Astrocyte of the cerebellum (primary cell): ENCODE measurements at regions not wholly inside any gene's neighbourhood (a gene's known extent, or its start where the extent isn't known, plus 50 kb on each side); places are given as distances from the start of the nearest gene placed in this dataset.

ENCODE experiments used
- DNase-seq: peaks from one replicate; pipeline ENCODE4 v3.0.0-alpha.2; 2011; ENCODE audit warnings: low read depth
- H3K4me3 ChIP-seq: 2 replicates; pipeline ENCODE4 v1.5.1; 2011; ENCODE audit warnings: mild to moderate bottlenecking, low read depth, low read length, moderate library complexity
- CTCF ChIP-seq: IDR thresholded peaks from 2 replicates; pipeline ENCODE4 v1.5.1; 2012; ENCODE audit warnings: low read length, low read depth, moderate library complexity, mild to moderate bottlenecking; ENCODE audit errors: missing control alignments
- in situ Hi-C: cut with HindIII; loops from 2 replicates; pipeline ENCODE4 v1.10.0; 2017; ENCODE audit warnings: low sequenced_read_pairs

- H3K4me3 ChIP-seq, result no peak overlapping the region
- TF ChIP-seq CTCF, result no peak
- no peak for DNase-seq
- in situ Hi-C loops, result no loop called here
Measured at GRCh38 chr5:3925022-3925421, 329.4 kb downstream of the IRX1 start.

GRCh38 chr5:3925935-3926334 is 330.3 kb downstream of the IRX1 start:
- in situ Hi-C loops, result no loop called here
- no peak overlapping the region for H3K4me3 ChIP-seq
- no peak for DNase-seq
- no peak for TF ChIP-seq CTCF

GRCh38 chr5:3929799-3930198 is 334.2 kb downstream of the IRX1 start:
- H3K4me3 ChIP-seq, result no peak overlapping the region
- TF ChIP-seq CTCF, result no peak
- in situ Hi-C loops, result no loop called here
- no peak for DNase-seq

GRCh38 chr5:3931976-3932375 is 336.3 kb downstream of the IRX1 start:
- in situ Hi-C loops, result no loop called here
- no peak for DNase-seq
- TF ChIP-seq CTCF, result no peak
- H3K4me3 ChIP-seq, result no peak overlapping the region

- H3K4me3 ChIP-seq, result no peak overlapping the region
- in situ Hi-C loops, result no loop called here
- no peak for DNase-seq
- no peak for TF ChIP-seq CTCF
Measured at GRCh38 chr5:3933536-3933935, 337.9 kb downstream of the IRX1 start.

- in situ Hi-C loops, result no loop called here
- TF ChIP-seq CTCF, result no peak
- H3K4me3 ChIP-seq, result no peak overlapping the region
- no peak for DNase-seq
Measured at GRCh38 chr5:3933966-3934365, 338.3 kb downstream of the IRX1 start.

- no peak for DNase-seq
- in situ Hi-C loops, result no loop called here
- TF ChIP-seq CTCF, result no peak
- no peak overlapping the region for H3K4me3 ChIP-seq
Measured at GRCh38 chr5:3943859-3944258, 348.2 kb downstream of the IRX1 start.
